SJCRH30 (cell line): ENCODE measurements at regions not wholly inside any gene's neighbourhood (a gene's known extent, or its start where the extent isn't known, plus 50 kb on each side); places are given as distances from the start of the nearest gene placed in this dataset.
"Not testable (repeated sequence)": the region's sequence is repeated elsewhere in the genome, so short reads cannot be mapped to it uniquely, and the experiment has no call there.

ENCODE experiments used
- DNase-seq, 2 experiments: peaks; one replicate each; pipeline ENCODE4 v3.0.0-alpha.2; 2015 to 2020
- H3K27ac ChIP-seq: fragments of 250-450 bp; sonication (Bioruptor Pico); 2 replicates; pipeline ENCODE4 v1.5.1; 2020; ENCODE audit warnings: mild to moderate bottlenecking, moderate library complexity
- H3K27me3 ChIP-seq: fragments of 250-450 bp; sonication (Bioruptor Pico); 2 replicates; pipeline ENCODE4 v1.5.1; 2020; ENCODE audit warnings: mild to moderate bottlenecking, moderate library complexity
- H3K36me3 ChIP-seq: fragments of 250-450 bp; sonication (Bioruptor Pico); 2 replicates; pipeline ENCODE4 v1.5.1; 2020; ENCODE audit warnings: mild to moderate bottlenecking, moderate library complexity
- H3K4me1 ChIP-seq: fragments of 250-450 bp; sonication (Bioruptor Pico); 2 replicates; pipeline ENCODE4 v1.5.1; 2020; ENCODE audit warnings: mild to moderate bottlenecking, moderate library complexity
- H3K4me3 ChIP-seq: fragments of 250-450 bp; sonication (Bioruptor Pico); 2 replicates; pipeline ENCODE4 v1.5.1; 2020; ENCODE audit warnings: mild to moderate bottlenecking, moderate library complexity
- H3K9me3 ChIP-seq: fragments of 250-450 bp; sonication (Bioruptor Pico); replicated peaks from 2 replicates; pipeline ENCODE4 v1.5.1; 2020; ENCODE audit warnings: mild to moderate bottlenecking, moderate library complexity

DNA sequence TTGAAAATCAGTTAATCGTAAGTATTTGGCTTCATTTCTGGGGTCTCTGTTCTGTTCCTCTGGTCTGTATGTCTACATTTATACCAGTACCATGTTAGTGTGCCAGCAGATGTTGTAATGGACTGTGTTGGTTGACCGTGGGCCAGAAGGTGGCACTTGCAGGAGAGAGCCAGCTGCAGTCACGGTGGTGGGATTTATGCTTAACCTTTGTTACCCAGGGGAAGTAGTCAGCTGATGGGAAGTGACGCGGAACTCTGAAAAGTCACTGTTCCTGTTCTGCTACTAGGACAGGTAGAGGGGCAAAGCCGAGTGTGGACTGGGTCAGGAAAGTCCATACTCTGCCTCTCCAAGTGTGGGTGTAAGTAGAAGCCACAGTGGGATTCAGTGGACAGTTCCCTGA is 420.4 kb upstream of the NDN start:
- not testable (repeated sequence) for H3K9me3 ChIP-seq, H3K27ac ChIP-seq, H3K4me3 ChIP-seq, H3K27me3 ChIP-seq, H3K4me1 ChIP-seq, H3K36me3 ChIP-seq
- peak in 1 of 2 experiments; percentile 6 for DNase-seq

DNA sequence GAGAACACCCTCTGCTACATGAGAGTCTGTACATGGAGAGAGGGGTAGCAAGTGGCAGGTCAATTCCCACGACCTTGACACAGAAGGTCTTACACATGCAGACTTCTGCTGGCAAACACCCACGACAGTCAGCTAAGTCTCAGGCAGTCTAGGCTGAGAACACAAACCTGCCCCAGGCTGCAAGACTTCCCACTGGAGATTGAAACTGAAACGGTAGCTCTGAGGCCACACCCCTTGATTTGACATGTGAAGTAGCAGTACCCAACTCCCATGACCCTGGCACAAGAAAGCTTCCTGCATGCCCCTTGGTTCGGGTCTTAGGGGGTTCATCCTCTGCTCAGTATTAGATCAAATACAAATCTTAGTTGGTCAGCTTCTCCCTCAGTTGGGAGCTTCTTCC is 420.8 kb upstream of the NDN start:
- not testable (repeated sequence) for H3K4me1 ChIP-seq, H3K27me3 ChIP-seq, H3K27ac ChIP-seq, H3K9me3 ChIP-seq, DNase-seq, H3K36me3 ChIP-seq, H3K4me3 ChIP-seq

DNA sequence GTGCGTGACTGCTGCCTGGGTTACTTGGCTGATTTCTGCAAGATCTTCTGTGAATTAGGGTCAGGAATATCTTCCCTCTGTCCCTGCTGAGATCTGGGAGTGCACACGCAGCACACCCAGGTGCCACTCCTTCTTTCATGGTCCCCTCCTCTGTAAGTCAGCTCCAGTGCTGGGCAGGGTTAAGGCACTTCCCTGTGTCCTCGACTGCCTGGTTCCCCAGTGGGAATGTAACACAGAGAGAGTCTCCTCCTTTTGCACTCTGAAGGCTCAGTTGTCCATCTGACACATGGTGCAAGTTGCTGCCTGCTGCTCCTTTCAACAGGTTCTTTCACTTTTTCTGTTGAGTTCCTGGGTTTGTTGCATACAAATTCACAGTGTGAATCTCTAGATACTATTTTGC is 421.2 kb upstream of the NDN start:
- H3K4me1 ChIP-seq, H3K27ac ChIP-seq, H3K9me3 ChIP-seq, DNase-seq, H3K4me3 ChIP-seq, H3K36me3 ChIP-seq, H3K27me3 ChIP-seq: not testable (repeated sequence)

DNA sequence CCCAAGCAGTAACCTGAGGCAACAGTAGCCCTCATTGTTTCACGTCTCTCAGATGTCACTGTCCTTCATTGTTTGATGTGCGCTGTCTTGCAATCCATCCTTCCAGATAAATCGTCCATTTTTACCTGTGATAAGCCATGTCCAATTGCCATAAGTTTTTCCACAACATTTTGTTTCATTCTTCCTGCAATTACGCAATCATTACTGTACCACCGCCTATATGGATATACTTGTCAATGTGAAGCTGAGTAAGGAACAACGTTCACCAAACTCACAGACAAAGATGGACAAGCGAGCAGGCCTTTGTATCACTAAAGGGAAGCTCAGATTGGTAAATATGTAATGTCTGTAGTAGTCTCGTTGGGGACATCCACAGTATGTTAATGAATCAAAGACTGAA is 452.5 kb upstream of the NDN start:
- not testable (repeated sequence) for H3K4me1 ChIP-seq, H3K27me3 ChIP-seq, H3K36me3 ChIP-seq, H3K4me3 ChIP-seq, DNase-seq, H3K9me3 ChIP-seq, H3K27ac ChIP-seq

DNA sequence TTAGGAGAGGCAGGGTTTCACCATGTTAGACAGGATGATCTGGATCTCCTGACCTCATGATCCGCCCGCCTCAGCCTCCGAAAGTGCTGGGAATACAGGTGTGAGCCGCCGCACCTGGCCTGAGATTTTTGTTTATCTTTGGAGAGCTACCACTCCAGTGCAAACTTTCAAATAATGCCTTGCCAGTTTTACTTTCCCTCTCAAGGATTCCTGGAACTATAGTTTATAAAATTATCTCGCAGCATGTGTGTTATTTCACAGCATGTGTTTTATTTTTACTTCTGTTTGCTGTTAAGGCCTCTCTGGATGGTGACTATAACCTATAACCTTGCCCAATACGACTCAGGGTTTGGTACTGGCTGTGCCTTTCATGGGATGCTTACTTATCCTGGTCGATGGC is 458.0 kb upstream of the NDN start:
- not testable (repeated sequence) for H3K36me3 ChIP-seq, H3K27ac ChIP-seq, H3K4me1 ChIP-seq, H3K9me3 ChIP-seq, DNase-seq, H3K4me3 ChIP-seq, H3K27me3 ChIP-seq

DNA sequence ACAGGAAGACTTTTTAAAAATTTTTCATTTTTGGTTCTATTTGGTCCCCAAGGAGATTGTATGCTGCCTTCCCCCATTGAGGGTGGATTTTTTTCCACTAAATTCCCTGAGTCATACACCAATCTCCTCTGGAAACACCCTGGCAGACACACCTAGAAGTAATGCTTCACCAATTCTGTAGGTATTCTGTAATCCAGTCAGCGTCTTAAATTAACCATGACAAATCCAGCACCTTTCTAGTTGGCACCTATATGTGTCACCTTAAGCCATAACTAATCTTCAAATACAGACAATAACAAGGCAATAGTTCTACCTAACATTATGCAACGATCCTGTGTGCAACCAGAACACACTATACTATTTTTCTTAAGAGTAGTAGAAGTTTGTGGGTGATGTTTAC is 459.1 kb upstream of the NDN start:
- no peak for DNase-seq
- Histone ChIP-seq H3K36me3 (no peaks in the 10 kb centered on the region), H3K9me3 (no peaks in the 10 kb centered on the region)

DNA sequence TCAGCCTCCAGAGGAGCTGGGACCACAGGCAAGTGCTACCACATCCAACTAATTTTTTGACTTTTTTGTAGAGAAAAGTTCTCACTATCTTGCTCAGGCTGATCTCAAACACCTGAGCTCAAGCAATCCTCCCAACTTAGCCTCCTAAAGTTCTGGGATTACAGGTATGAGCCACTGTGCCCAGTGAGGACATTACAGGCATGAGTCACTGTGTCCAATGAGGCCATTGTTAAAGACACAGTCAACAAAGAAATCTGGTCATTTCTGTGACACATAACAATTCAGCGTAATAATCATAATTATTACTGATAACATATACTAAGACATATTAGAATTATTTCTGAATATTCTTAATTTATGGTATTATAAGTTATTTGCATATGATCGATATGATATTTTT is 463.4 kb upstream of the NDN start:
- Histone ChIP-seq H3K4me3 (no peak overlapping the region), H3K36me3 (no peaks in the 10 kb centered on the region)

More for the DNA sequence above, 459.1 kb upstream of the NDN start:
- H3K27me3 ChIP-seq, result no peaks in the 10 kb centered on the region
- H3K27ac ChIP-seq, result no peak overlapping the region
- no peak overlapping the region for H3K4me3 ChIP-seq
- no peaks in the 10 kb centered on the region for H3K4me1 ChIP-seq

DNA sequence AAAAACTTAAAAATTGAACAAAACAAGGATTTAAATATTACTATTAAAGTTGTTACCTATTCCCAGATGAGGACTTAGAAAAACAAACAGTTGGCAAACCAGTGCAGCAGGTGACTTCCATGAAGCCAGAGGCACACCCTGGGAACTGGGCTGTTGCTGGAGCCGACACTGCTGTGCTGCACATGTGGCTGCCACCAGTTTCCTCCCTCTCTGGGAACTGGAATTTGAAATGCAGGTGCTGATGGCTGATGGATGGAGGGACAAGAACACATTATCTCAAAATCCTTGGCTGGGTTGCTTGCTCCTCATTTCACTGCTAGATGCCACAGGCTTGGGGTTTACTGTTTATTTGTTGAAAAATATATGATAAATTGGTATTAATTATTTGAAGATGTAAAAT is 471.2 kb upstream of the NDN start:
- not testable (repeated sequence) for H3K4me1 ChIP-seq, H3K36me3 ChIP-seq, H3K27me3 ChIP-seq, H3K4me3 ChIP-seq, H3K9me3 ChIP-seq, H3K27ac ChIP-seq, DNase-seq

More for the DNA sequence above, 463.4 kb upstream of the NDN start:
- no peaks in the 10 kb centered on the region for H3K27me3 ChIP-seq
- no peaks in the 10 kb centered on the region for H3K9me3 ChIP-seq
- no peak for DNase-seq
- no peak overlapping the region for H3K27ac ChIP-seq
- H3K4me1 ChIP-seq, result no peaks in the 10 kb centered on the region

DNA sequence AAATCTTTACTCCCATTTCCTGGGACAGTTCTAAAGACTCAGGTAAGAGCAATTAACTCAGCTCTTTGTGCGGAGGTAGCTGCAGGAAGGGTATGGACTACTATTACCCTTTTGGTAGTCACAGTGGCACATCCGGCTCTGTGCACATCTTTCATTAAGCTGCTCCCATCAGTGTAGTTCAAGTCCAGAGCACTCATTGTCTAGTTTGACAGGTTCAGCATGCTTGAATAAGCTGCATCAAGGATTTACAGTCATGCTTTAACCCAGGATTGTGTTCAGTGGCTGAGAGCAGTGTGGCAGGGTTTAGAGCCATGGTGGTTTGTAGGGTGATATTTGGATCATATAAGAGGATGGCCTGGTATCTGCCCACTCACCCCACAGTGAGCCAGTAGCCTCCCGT is 478.4 kb upstream of the NDN start:
- H3K9me3 ChIP-seq, DNase-seq, H3K36me3 ChIP-seq, H3K4me3 ChIP-seq, H3K27me3 ChIP-seq, H3K27ac ChIP-seq, H3K4me1 ChIP-seq: not testable (repeated sequence)

DNA sequence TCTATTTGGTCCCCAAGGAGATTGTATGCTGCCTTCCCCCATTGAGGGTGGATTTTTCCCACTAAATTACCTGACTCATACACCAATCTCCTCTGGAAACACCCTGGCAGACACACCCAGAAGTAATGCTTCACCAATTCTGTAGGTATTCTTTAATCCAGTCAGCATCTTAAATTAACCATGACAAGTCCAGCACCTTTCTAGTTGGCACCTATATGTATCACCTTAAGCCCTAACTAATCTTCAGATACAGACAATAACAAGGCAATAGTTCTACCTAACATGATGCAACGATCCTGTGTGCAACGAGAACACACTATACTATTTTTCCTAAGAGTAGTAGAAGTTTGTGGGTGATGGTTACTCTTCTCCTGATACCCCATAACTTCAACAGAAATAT is 473.3 kb upstream of the NPAP1 start:
- H3K4me1 ChIP-seq, H3K27ac ChIP-seq, H3K4me3 ChIP-seq, H3K36me3 ChIP-seq, H3K27me3 ChIP-seq, H3K9me3 ChIP-seq, DNase-seq: not testable (repeated sequence)

DNA sequence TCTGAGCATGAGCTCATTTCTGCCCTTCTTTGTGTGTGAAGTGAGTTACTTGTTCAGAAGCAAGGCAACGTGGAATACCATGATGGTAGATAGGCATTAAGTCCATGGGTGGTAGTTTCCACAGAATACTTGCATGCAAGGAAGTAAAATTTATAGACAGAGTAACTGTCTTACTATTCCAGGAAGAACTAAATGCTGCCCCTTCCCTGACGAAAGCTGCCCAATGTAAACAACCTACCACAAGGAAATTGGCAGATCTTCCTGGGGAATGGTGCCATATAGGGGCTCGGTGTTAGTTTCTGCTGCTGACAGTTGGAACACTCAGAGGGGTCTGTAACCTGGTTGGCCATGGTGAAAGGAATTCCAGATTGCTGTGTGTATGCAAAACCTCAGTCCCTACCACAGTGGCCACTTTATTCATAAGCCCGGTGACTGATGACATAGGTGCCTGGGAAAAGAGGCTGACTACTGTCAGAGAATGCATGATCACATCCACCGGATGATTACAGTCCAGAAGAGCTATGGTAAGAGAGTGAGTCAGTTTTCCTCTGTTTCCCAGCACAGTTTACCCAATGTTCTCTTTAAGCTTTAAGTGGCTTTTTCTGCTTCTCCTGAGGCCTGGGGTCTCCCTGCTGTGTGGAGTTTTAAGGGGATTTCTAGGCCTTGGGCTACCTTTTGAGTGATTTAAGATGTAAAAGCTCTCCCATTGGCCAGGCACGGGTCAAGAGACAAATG is 463.7 kb upstream of the NPAP1 start:
- not testable (repeated sequence) for H3K4me3 ChIP-seq, H3K36me3 ChIP-seq, H3K9me3 ChIP-seq, DNase-seq, H3K27me3 ChIP-seq, H3K4me1 ChIP-seq, H3K27ac ChIP-seq

DNA sequence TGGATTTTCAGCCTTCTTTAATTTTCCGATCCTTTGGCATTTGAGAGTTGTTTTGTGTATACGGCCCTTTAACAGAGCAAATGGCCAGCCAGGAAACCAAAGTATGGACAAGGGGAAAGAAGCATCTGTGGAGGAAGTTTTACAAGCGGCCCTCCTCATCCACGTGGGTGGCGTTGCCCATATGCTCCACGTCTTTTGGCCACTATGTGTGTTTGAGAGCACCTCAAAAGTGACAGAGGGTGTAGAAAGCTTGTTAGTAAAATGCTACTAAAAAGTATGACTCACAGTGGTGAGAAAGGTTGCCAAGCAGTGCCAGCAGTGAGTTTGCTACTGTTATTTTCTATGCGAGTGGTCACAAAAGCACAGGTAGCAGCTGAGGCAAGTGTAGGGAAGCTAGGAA is 451.8 kb upstream of the NPAP1 start:
- Histone ChIP-seq H3K4me1 (no peaks in the 10 kb centered on the region), H3K4me3 (no peak overlapping the region), H3K36me3 (no peaks in the 10 kb centered on the region), H3K27me3 (no peaks in the 10 kb centered on the region), H3K9me3 (no peaks in the 10 kb centered on the region), H3K27ac (no peak overlapping the region)
- no peak for DNase-seq

DNA sequence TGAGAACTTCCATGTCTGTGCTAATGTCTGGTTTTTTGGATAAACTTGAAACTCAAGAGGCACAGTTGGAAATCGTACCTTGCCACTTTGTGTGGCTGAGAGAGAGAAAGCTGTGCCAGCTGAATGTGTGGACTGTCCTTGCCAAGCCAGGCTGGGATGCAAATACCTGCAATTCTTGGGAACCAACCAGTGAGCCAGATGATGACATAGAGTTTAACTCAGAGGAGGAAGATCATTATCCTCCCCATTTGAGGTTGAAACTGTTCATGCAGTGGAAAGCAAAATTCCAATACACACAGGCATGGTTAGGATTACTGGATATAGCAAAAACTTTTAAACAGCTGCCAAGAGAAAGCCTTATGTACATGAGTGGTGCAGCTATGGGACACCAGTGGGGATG is 451.4 kb upstream of the NPAP1 start:
- no peaks in the 10 kb centered on the region for H3K36me3 ChIP-seq
- no peak for DNase-seq
- no peaks in the 10 kb centered on the region for H3K27me3 ChIP-seq
- no peak overlapping the region for H3K27ac ChIP-seq
- H3K4me3 ChIP-seq, result no peak overlapping the region
- H3K9me3 ChIP-seq, result no peaks in the 10 kb centered on the region
- H3K4me1 ChIP-seq, result no peaks in the 10 kb centered on the region

DNA sequence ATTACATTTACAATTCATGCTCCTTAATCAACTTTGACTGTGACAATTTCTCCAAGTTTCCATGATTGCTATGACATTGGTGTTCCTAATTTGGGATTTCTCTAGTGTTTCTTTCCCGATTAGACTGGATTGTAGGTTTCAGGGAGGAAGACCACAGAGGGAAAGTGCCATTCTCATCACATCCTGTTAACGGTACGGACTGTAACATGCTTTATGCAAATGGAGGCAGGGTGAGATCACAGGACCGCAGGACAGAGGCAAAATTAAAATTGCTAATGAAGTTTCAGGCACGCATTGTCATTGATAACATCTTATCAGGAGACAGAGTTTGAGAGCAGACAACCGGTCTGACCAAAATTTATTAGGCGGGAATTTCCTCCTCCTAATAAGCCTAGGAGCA is 446.7 kb upstream of the NPAP1 start:
- not testable (repeated sequence) for H3K27ac ChIP-seq, DNase-seq, H3K36me3 ChIP-seq, H3K27me3 ChIP-seq, H3K9me3 ChIP-seq, H3K4me1 ChIP-seq, H3K4me3 ChIP-seq

DNA sequence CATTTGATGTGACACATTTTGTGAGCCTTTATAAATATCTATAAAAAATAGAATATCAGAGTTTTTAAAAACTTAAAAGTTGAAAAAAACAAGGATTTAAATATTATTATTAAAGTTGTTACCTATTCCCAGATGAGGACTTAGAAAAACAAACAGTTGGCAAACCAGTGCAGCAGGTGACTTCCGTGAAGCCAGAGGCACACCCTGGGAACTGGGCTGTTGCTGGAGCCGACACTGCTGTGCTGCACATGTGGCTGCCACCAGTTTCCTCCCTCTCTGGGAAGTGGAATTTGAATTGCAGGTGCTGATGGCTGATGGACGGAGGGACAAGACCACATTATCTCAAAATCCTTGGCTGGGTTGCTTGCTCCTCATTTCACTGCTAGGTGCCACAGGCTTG is 442.4 kb upstream of the NPAP1 start:
- not testable (repeated sequence) for DNase-seq, H3K27me3 ChIP-seq, H3K36me3 ChIP-seq, H3K27ac ChIP-seq, H3K4me3 ChIP-seq, H3K9me3 ChIP-seq, H3K4me1 ChIP-seq

DNA sequence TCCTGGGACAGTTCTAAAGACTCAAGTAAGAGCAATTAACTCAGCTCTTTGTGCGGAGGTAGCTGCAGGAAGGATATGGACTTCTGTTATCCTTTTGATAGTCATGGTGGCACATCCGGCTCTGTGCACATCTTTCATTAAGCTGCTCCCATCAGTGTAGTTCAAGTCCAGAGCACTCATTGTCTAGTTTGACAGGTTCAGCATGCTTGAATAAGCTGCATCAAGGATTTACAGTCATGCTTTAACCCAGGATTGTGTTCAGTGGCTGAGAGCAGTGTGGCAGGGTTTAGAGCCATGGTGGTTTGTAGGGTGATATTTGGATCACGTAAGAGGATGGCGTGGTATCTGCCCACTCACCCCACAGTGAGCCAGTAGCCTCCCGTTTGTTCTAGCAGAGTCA is 435.0 kb upstream of the NPAP1 start:
- not testable (repeated sequence) for H3K36me3 ChIP-seq, DNase-seq, H3K27me3 ChIP-seq, H3K9me3 ChIP-seq, H3K4me1 ChIP-seq, H3K4me3 ChIP-seq, H3K27ac ChIP-seq

DNA sequence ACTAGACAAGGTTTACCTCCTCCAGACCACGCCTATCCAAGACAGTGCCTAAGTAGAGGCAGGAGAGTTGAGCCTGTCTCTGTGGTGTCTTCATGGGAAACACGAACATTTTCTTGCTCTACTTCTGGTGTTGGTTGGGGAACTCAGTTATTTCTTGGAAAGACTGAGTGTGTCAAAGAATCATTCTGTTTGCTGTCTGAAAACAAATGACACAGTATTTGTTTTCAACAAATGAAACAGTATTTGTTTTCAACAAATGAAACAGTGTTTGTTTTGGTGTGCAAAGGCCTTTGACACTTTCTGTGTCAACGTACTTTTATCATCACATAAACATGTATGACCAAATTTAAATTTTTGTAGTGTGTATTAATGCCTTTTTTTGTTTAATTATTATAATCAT is 416.5 kb upstream of the NPAP1 start:
- H3K27ac ChIP-seq, DNase-seq, H3K9me3 ChIP-seq, H3K36me3 ChIP-seq, H3K27me3 ChIP-seq, H3K4me3 ChIP-seq, H3K4me1 ChIP-seq: not testable (repeated sequence)
